Sciatic nerve (tissue), 2 donors: ENCODE measurements at regions not wholly inside any gene's neighbourhood (a gene's known extent, or its start where the extent isn't known, plus 50 kb on each side); places are given as distances from the start of the nearest gene placed in this dataset.

Experiments used
- ATAC-seq: fragments of 200-7000 bp; cut with Tn5 transposase; one replicate; pipeline ENCODE4 v1.9.1; 2020; ENCODE audit warnings: mild to moderate bottlenecking, moderate library complexity
- DNase-seq: peaks from one replicate; pipeline ENCODE4 v3.0.0-alpha.2; 2020; ENCODE audit warnings: low spot score
- intact Hi-C: fragments of 100-400 bp; cut with DNase I; formaldehyde crosslinking; loops from one replicate; pipeline ENCODE4 v1.14.2; 2022
- donor health status: DM: no; HTN: no; CAD: no.
- donor health status: DM: no; HTN: no; CAD: no.

DNA sequence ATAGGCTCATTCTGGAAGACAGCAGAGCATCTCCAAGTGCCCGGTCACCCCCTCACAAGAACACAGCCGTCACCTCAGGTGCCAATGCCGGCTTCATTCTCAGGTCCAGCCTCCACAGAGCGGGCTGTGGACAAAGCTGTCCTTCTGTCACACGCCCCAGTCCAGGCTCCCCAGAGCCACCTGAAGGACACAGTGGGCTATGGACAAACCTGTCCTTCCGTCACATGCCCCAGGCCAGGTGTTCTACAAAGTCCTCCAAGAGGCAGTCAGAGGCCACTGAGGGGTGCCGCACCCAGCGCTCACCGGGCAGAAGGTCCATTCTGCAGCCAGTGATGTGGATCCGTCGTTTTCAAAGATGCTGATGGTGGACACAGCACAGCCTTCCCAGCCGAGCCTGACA, 173.2 kb upstream of the PPP2R2D start:
- DNase-seq (peak; percentile 44), ATAC-seq (no peak)
- intact Hi-C loops, result no loop called here

- DNase-seq, result peak; percentile 47
- no peak for ATAC-seq
- intact Hi-C loops, result no loop called here
These were observed 172.3 kb upstream of the PPP2R2D start for GRCh38 chr10:131728286-131729228.

DNA sequence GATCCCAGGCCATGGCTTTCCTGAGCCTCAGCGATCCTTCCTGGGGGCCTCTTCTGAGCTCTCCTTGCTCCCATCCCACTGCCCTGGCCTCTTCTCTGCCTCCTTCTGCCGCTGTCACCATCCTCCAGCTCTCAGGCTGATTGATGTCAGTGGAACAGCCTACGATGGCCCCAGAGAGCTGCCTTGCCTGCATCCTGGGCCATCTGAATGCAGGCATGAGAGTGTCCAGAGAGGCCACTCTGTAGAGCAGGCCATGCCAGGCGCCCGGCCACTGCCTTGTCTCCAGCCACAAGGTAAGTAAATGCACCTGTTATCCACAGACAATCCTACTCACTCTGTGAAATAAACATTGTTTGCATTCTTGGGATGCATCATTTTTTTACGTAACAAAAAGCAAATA, 171.4 kb upstream of the PPP2R2D start:
- ATAC-seq (no peak), DNase-seq (peak; percentile 32)
- intact Hi-C loops, result no loop called here

- DNase-seq, result peak; percentile 38
- ATAC-seq, result no peak
- intact Hi-C loops, result no loop called here
These were observed 170.7 kb upstream of the PPP2R2D start for GRCh38 chr10:131729938-131730660.

GRCh38 chr10:131730771-131731497, 169.9 kb upstream of the PPP2R2D start:
- DNase-seq (peak; percentile 37), ATAC-seq (no peak)
- intact Hi-C loops, result no loop called here

- ATAC-seq (no peak), DNase-seq (peak; percentile 30)
- intact Hi-C loops, result no loop called here
These were observed 168.8 kb upstream of the PPP2R2D start for GRCh38 chr10:131731780-131732630.

DNA sequence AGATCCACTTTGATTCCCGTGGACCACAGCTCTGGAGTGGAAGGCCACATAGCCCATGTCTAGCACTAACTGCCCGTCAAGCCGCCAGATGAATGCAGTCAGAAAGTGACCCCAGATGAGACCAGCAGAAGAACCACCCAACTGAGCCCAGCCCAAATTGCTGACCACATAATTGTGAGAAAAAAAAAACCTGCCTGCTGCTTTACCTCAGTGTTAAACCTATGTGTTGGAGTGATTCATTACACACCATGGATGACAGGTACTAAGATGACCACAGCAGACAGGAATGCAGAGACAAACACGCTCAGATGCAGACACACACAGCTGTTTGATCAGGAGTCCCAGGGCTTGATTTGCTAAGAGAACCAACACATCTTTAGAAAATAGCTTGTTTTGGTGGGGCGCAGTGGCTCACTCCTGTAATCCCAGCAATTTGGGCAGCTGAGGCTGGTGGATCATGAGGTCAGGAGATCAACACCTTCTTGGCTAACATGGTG, 168.1 kb upstream of the PPP2R2D start:
- intact Hi-C loops, result no loop called here
- peak; percentile 13 for DNase-seq
- no peak for ATAC-seq

DNA sequence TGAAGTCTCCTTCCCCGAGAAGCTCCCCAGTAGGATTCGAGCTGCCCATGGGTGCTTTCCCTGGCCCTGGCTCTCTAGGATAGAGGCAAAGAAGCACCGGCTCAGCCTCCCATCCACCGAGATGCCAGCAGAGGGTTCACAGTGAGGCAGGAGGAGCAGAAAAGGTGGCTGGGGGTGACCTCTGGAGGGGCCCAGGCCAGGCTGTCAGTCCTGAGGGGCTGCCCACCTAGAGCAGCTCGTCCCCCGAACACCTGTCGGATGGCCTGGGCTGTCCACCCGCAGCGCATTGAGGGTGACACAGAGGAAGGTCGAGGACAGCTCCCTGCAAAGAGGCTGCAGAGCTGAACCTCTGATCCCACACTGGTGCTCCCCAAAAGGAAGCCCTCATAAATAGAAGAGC, 167.2 kb upstream of the PPP2R2D start:
- DNase-seq (peak; percentile 33), ATAC-seq (no peak)
- intact Hi-C loops, result no loop called here

- peak; percentile 8 for DNase-seq
- ATAC-seq, result no peak
- intact Hi-C loops, result no loop called here
These were observed 165.2 kb upstream of the PPP2R2D start for GRCh38 chr10:131735577-131735976.

- intact Hi-C loops, result no loop called here
- peak; percentile 30 for DNase-seq
- no peak for ATAC-seq
These were observed 164.4 kb upstream of the PPP2R2D start for GRCh38 chr10:131736321-131736980.

- ATAC-seq (no peak), DNase-seq (peak; percentile 18)
- intact Hi-C loops, result no loop called here
These were observed 163.0 kb upstream of the PPP2R2D start for GRCh38 chr10:131737543-131738395.

DNA sequence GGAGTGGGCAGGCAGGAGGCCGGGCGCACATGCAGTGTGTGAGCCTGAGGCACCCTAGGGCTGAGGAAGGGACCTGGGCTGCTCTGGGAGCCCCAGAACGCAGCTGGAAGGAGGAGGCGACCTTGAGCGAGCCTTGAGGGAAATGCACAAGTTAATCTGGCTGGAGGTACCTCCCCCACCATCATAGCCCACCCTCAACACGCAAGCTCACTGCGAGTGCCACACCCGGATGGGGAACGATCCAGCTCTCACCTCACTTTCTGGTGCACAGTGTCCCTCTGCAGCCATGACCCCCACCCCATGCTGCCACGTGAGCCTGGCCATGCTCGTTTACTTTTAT, 162.4 kb upstream of the PPP2R2D start:
- intact Hi-C loops, result no loop called here
- DNase-seq (peak; percentile 14), ATAC-seq (no peak)

DNA sequence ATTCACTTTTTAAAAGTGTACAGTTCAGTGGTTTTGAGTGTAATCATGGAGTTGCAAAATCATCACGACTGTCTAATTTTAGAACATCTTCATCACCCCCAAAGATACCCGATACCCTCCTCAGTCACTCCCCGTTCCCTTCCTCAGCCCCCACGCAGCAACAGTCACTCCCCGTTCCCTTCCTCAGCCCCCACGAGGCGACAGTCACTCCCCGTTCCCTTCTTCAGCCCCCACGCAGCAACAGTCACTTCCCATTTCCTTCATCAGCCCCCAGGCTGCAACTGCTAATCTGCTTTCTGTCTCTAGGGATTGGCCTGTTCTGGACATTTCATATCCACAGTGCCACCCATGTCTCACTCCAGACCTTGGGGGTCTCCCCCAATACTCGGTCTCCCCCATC, 161.6 kb upstream of the PPP2R2D start:
- intact Hi-C loops, result no loop called here
- DNase-seq (no peak), ATAC-seq (no peak)

DNA sequence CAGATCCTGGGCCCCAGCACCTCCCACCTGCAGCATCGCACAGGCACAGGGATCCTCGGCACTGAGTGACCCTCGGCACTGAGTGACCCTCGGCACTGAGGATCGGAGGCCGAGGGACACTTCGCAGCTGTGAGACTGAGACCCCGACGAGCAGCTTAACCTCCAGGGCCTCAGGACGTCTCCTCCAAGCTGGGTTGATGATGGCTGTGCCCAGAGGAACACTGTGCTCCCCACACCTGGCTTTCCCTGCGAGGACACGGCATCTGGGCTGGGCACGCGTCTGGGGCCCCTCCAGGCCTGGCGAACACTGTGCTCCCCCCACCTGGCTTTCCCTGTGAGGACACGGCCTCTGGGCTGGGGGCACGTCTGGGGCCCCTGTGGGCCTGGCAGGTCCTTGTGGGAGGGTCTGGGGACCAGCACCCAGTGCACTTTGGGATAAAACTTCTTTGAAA, 158.3 kb upstream of the PPP2R2D start:
- no peak for ATAC-seq

DNA sequence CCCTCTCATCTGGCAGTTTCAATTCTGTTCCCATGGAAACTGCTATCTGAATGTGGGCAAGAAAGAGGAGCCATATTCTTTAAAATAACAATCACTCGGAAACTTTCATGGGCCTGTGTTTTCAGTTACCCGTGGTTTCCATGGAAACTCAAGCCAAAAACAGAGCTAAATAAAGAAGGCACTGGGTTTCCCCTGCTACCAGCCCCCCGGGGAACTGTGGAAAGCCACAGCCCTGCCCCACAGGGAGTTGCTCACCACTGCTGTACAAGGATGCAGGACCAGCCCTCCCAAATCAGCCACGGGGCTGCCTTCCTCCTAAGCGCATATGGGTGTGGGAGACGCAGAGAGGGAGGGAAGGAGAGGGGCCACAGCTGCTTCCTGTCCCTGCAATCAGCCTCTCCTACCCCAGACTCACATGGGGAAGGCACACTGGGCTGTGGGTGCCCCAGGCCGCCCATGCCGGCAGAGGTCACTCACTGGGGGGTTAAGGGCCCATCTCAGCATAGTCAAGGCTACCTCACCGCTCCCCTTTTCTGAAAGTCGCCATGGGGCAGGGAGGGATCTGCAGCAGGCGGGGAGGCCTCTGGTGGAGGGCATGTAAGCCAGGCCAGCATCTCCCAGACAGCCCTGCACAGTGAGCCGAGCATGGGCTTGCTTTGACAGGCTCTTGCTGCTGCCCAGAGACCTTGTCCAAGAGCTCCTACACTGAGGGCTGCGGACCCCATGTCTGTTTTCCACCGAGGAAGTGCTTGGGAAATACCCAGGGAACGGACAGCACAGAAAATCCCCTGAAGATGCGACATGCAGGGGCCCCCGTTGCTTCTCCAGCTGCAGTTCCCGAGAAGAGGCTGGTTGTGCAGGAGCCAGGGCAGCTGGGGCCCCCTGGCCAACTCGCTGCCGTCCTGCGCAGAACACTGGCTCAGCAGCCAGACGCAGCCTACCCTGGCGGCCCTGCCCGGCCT, 157.3 kb upstream of the PPP2R2D start:
- DNase-seq (peak; percentile 41), ATAC-seq (no peak)

More for the DNA sequence above, 158.3 kb upstream of the PPP2R2D start:
- intact Hi-C loops, result no loop called here
- peak; percentile 14 for DNase-seq

GRCh38 chr10:131744346-131744745, 156.5 kb upstream of the PPP2R2D start:
- DNase-seq (peak; percentile 28), ATAC-seq (no peak)
- intact Hi-C loops, result no loop called here

More for the DNA sequence above, 157.3 kb upstream of the PPP2R2D start:
- intact Hi-C loops, result no loop called here
